CD4-positive, alpha-beta T cell (primary cell): ENCODE measurements at regions not wholly inside any gene's neighbourhood (a gene's known extent, or its start where the extent isn't known, plus 50 kb on each side); places are given as distances from the start of the nearest gene placed in this dataset.

ENCODE experiments used
- ATAC-seq: fragments of 200-7000 bp; cut with Tn5 transposase; one replicate; pipeline ENCODE4 v1.10.0; 2022; ENCODE audit warnings: mild to moderate bottlenecking; ENCODE audit not compliant: poor library complexity
- CTCF ChIA-PET: fragments of 350-600 bp; sonication (Branson Sonifier 250); formaldehyde crosslinking; loops from one replicate; lab custom pipeline; 2021; ENCODE audit warnings: antibody characterized with exemption, inconsistent platforms; lab: Charles Lee
- POLR2A ChIA-PET: fragments of 350-600 bp; sonication (Branson Sonifier 250); formaldehyde crosslinking; loops from one replicate; lab custom pipeline; 2021; ENCODE audit warnings: antibody characterized with exemption, inconsistent platforms; lab: Charles Lee
- DNase-seq, 14 experiments: peaks; one replicate each; pipeline ENCODE4 v3.0.0-alpha.2; 2013 to 2020; ENCODE audit warnings: mixed read lengths in 2 of 14
- H3K27ac ChIP-seq, 2 donors: one replicate each; pipeline versions ENCODE4 v1.5.1 to v1.7.0; 2013; ENCODE audit warnings: low read length in 2 of 2, low read depth in 1 of 2, mild to moderate bottlenecking in 1 of 2
- H3K27me3 ChIP-seq, 2 experiments: 1 replicate in 1 of 2; 2 replicates in 1 of 2; pipeline versions ENCODE4 v1.6.1 to v1.7.0; 2013; ENCODE audit warnings: low read length in 2 of 2, control low read depth in 1 of 2, mild to moderate bottlenecking in 1 of 2, moderate library complexity in 1 of 2; ENCODE audit not compliant: insufficient read depth in 2 of 2, control insufficient read depth in 1 of 2
- H3K36me3 ChIP-seq: one replicate; pipeline ENCODE4 v1.6.1; 2013; ENCODE audit warnings: low read length, control low read depth; ENCODE audit not compliant: insufficient read depth
- H3K4me1 ChIP-seq: one replicate; pipeline ENCODE4 v1.6.1; 2013; ENCODE audit warnings: low read length, control low read depth; ENCODE audit not compliant: insufficient read depth
- H3K4me3 ChIP-seq: one replicate; pipeline ENCODE4 v1.5.1; 2013; ENCODE audit warnings: mild to moderate bottlenecking, low read length, moderate library complexity
- H3K9me3 ChIP-seq, 2 experiments: 1 replicate in 1 of 2; 2 replicates in 1 of 2; pipeline versions ENCODE4 v1.6.1 to v1.7.0; 2013; ENCODE audit warnings: low read length in 2 of 2, mild to moderate bottlenecking in 2 of 2, control low read depth in 1 of 2, moderate library complexity in 1 of 2; ENCODE audit not compliant: control insufficient read depth in 1 of 2, insufficient read depth in 1 of 2
- H3K27ac Mint-ChIP-seq: one replicate; pipeline ENCODE4 v1.8.0; 2020; ENCODE audit warnings: mixed read lengths
- H3K27me3 Mint-ChIP-seq: one replicate; pipeline ENCODE4 v1.8.0; 2021; ENCODE audit warnings: mixed read lengths
- H3K36me3 Mint-ChIP-seq: one replicate; pipeline ENCODE4 v1.8.0; 2021; ENCODE audit warnings: low read depth, mixed read lengths
- H3K4me1 Mint-ChIP-seq: one replicate; pipeline ENCODE4 v1.8.0; 2021; ENCODE audit warnings: low read depth, mixed read lengths
- H3K4me3 Mint-ChIP-seq: one replicate; pipeline ENCODE4 v1.8.0; 2020; ENCODE audit warnings: mild to moderate bottlenecking, mixed read lengths
- H3K9me3 Mint-ChIP-seq: one replicate; pipeline ENCODE4 v1.8.0; 2020; ENCODE audit warnings: mixed read lengths
- CTCF ChIP-seq: fragments of 200-600 bp; IDR thresholded peaks from one replicate; pipeline ENCODE4 v1.8.0; 2022; ENCODE audit warnings: antibody characterized with exemption, mild to moderate bottlenecking
- intact Hi-C, 2 experiments: fragments of 100-400 bp; cut with DNase I in 1 of 2; cut with micrococcal nuclease in 1 of 2; formaldehyde crosslinking; loops; one replicate each; pipeline versions ENCODE4 v1.15.1 to v1.9.0; 2023 to 2025; cut with DNase I, micrococcal nuclease

GRCh38 chr1:191707288-191707687 lies 451.0 kb upstream of the RGS18 start:
- TF ChIP-seq CTCF = no peak
- ATAC-seq (no peak), DNase-seq (no peak)
- Mint-ChIP-seq H3K27ac (no peak overlapping the region), H3K9me3 (peaks cover 2% of the 10 kb centered on the region), H3K36me3 (no peaks in the 10 kb centered on the region), H3K4me1 (no peaks in the 10 kb centered on the region), H3K27me3 (no peaks in the 10 kb centered on the region), H3K4me3 (no peak overlapping the region)
- Histone ChIP-seq H3K36me3 (no peaks in the 10 kb centered on the region), H3K4me3 (no peak overlapping the region), H3K9me3 (peaks cover 0 to 7% of the 10 kb centered on the region in 2 experiments), H3K27ac (no peak overlapping the region), H3K4me1 (no peaks in the 10 kb centered on the region), H3K27me3 (no peaks in the 10 kb centered on the region)
- ChIA-PET CTCF (no interaction called here), POLR2A (no interaction called here)
- intact Hi-C loops = no loop called here

- H3K27ac Mint-ChIP-seq = no peak overlapping the region
- Histone ChIP-seq H3K4me1 (no peaks in the 10 kb centered on the region), H3K27ac (no peak overlapping the region), H3K9me3 (peaks cover 0 to 4% of the 10 kb centered on the region in 2 experiments), H3K27me3 (no peaks in the 10 kb centered on the region), H3K4me3 (no peak overlapping the region), H3K36me3 (no peaks in the 10 kb centered on the region)
- CTCF ChIA-PET = no interaction called here
- DNase-seq (no peak), ATAC-seq (no peak)
- H3K4me3 Mint-ChIP-seq = no peak overlapping the region
- intact Hi-C loops = no loop called here
- no peaks in the 10 kb centered on the region for H3K4me1 Mint-ChIP-seq
- H3K9me3 Mint-ChIP-seq = peaks cover 2% of the 10 kb centered on the region
- no peaks in the 10 kb centered on the region for H3K36me3 Mint-ChIP-seq
- no peak for TF ChIP-seq CTCF
- POLR2A ChIA-PET = no interaction called here
- H3K27me3 Mint-ChIP-seq = no peaks in the 10 kb centered on the region
Measured at GRCh38 chr1:191709215-191709614, 449.0 kb upstream of the RGS18 start.

DNA sequence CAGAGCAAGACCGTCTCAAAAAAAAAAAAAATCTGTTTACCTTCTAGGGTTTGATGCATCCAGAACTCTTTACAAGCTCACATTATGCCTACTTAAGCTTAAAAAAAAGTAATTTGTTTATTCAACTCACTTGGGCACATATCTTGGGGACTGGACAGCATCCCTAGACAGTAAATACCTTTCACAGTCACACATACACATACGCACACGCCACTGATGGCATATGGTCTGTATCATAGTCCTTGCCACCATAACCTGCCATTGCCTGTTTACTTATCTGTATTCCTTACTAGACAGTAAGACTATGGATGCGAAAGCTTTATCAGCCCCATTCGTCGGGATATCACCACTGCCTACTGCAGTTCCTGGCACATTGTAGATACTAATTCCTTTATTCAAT lies 446.3 kb upstream of the RGS18 start:
- Histone ChIP-seq H3K9me3 (peaks cover 0 to under 1% of the 10 kb centered on the region in 2 experiments), H3K4me1 (no peaks in the 10 kb centered on the region), H3K27me3 (no peaks in the 10 kb centered on the region), H3K4me3 (no peak overlapping the region), H3K36me3 (no peaks in the 10 kb centered on the region), H3K27ac (no peak overlapping the region)
- H3K27ac Mint-ChIP-seq = no peak overlapping the region
- intact Hi-C loops = no loop called here
- no peak for DNase-seq
- no peaks in the 10 kb centered on the region for H3K36me3 Mint-ChIP-seq
- no peaks in the 10 kb centered on the region for H3K27me3 Mint-ChIP-seq
- peaks cover 2% of the 10 kb centered on the region for H3K9me3 Mint-ChIP-seq
- ATAC-seq = no peak
- no peaks in the 10 kb centered on the region for H3K4me1 Mint-ChIP-seq
- no peak for TF ChIP-seq CTCF
- no peak overlapping the region for H3K4me3 Mint-ChIP-seq
- CTCF ChIA-PET = no interaction called here
- POLR2A ChIA-PET = no interaction called here
